ENCODE measurements at regions not wholly inside any gene's neighbourhood (a gene's known extent, or its start where the extent isn't known, plus 50 kb on each side); places are given as distances from the start of the nearest gene placed in this dataset.

DNA sequence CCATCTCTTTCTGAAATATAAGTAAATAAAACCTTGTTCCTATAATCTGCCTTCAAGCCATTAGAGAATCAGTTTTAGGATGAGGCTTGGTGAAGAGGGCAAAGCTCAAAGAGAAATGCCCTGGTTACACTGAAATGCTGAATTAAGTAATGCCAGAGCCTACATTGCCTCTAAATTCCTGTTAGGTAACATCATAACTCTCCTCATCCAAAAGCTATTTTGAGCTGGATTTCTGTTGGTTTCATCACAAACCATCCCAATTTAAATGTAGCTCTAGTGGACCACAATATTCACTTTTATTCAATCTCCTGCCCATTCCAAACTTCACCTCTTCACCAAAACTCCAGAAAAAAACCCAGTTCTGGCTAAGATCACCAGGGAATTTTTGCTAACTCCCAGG is 1319.7 kb upstream of the TENM3 start:
- H3K9me2 ChIP-seq (ENCODE audit: insufficient read depth) = no peaks in the 10 kb centered on the region
- intact Hi-C loops (cut with micrococcal nuclease) = no loop called here
- no peak overlapping the region for H3K4me3 ChIP-seq (replicated peaks in 1 of 2; ENCODE audit: low read depth in 1 of 2, low read length in 2 of 2)
- H2AFZ ChIP-seq (ENCODE audit: low read depth, low read length, poor library complexity, severe bottlenecking) = no peak overlapping the region
- no peaks in the 10 kb centered on the region for H3K9me3 ChIP-seq (ENCODE audit: control insufficient read depth in 1 of 2, insufficient read depth in 1 of 2, low read depth in 1 of 2, low read length in 2 of 2)
- H3K79me2 ChIP-seq (ENCODE audit: insufficient read depth, low read length) = no peaks in the 10 kb centered on the region
- H4K20me1 ChIP-seq (ENCODE audit: insufficient read depth) = no peaks in the 10 kb centered on the region
- H3K9ac ChIP-seq (ENCODE audit: low read length) = no peak overlapping the region
- ChIA-PET CTCF (no interaction called here), RAD21 (ENCODE audit: low non-redundant PET in 1 of 2, low total read pairs in 2 of 2, uncharacterized antibody in 2 of 2, unreplicated experiment in 2 of 2) (no interaction called here), POLR2A (no interaction called here)
- no peak overlapping the region for H3K4me2 ChIP-seq (ENCODE audit: low read length)
- H3K4me1 ChIP-seq (ENCODE audit: control insufficient read depth in 1 of 2, insufficient read depth in 2 of 2, low read length in 2 of 2) = no peaks in the 10 kb centered on the region
- no peaks in the 10 kb centered on the region for H3K36me3 ChIP-seq (ENCODE audit: control insufficient read depth in 1 of 2, insufficient read depth in 2 of 2, low read length in 2 of 2)
- TF ChIP-seq TCF7L2 (IDR thresholded peaks at IDR 0.05; ENCODE audit: borderline replicate concordance, extremely low read depth, insufficient read depth, insufficient read length) (no peak), POLR2AphosphoS5 (IDR thresholded peaks at IDR 0.05; ENCODE audit: low read depth, low read length) (no peak), FOSL1 (IDR thresholded peaks at IDR 0.05; ENCODE audit: low read depth) (peak; percentile 17; the same call in 1 of the 2 replicates), SRF (IDR thresholded peaks at IDR 0.05; ENCODE audit: low read depth) (no peak), EGR1 (IDR thresholded peaks at IDR 0.05; ENCODE audit: low read depth) (no peak), SP1 (IDR thresholded peaks at IDR 0.05; ENCODE audit: low read depth) (no peak)
- TF ChIP-seq, protein P1, sequence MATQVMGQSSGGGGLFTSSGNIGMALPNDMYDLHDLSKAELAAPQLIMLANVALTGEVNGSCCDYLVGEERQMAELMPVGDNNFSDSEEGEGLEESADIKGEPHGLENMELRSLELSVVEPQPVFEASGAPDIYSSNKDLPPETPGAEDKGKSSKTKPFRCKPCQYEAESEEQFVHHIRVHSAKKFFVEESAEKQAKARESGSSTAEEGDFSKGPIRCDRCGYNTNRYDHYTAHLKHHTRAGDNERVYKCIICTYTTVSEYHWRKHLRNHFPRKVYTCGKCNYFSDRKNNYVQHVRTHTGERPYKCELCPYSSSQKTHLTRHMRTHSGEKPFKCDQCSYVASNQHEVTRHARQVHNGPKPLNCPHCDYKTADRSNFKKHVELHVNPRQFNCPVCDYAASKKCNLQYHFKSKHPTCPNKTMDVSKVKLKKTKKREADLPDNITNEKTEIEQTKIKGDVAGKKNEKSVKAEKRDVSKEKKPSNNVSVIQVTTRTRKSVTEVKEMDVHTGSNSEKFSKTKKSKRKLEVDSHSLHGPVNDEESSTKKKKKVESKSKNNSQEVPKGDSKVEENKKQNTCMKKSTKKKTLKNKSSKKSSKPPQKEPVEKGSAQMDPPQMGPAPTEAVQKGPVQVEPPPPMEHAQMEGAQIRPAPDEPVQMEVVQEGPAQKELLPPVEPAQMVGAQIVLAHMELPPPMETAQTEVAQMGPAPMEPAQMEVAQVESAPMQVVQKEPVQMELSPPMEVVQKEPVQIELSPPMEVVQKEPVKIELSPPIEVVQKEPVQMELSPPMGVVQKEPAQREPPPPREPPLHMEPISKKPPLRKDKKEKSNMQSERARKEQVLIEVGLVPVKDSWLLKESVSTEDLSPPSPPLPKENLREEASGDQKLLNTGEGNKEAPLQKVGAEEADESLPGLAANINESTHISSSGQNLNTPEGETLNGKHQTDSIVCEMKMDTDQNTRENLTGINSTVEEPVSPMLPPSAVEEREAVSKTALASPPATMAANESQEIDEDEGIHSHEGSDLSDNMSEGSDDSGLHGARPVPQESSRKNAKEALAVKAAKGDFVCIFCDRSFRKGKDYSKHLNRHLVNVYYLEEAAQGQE (IDR thresholded peaks at IDR 0.05; ENCODE audit: low read depth) = no peak
- TF ChIP-seq, protein P2, sequence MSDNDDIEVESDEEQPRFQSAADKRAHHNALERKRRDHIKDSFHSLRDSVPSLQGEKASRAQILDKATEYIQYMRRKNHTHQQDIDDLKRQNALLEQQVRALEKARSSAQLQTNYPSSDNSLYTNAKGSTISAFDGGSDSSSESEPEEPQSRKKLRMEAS (IDR thresholded peaks at IDR 0.05) = no peak
- TF ChIP-seq, protein P3, sequence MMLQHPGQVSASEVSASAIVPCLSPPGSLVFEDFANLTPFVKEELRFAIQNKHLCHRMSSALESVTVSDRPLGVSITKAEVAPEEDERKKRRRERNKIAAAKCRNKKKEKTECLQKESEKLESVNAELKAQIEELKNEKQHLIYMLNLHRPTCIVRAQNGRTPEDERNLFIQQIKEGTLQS (IDR thresholded peaks at IDR 0.05) = no peak
- H3K27me3 ChIP-seq (ENCODE audit: insufficient read depth, low read length) = no peaks in the 10 kb centered on the region
- ATAC-seq (no peak), DNase-seq (ENCODE audit: low read depth, low spot score) (no peak)
- no TSS peak for BruUV-seq (replicated peaks)
- no peak overlapping the region for H3K27ac ChIP-seq (ENCODE audit: low read depth, low read length)

Data from HCT116 (cell line).